Mammary epithelial cell (primary cell): ENCODE measurements at regions not wholly inside any gene's neighbourhood (a gene's known extent, or its start where the extent isn't known, plus 50 kb on each side); places are given as distances from the start of the nearest gene placed in this dataset.

ENCODE experiments used
- CTCF ChIP-seq, 2 donors: IDR thresholded peaks in 1 of 2; conservative IDR thresholded peaks in 1 of 2; 2 replicates each; pipeline ENCODE4 v1.5.1; 2011 to 2012; ENCODE audit warnings: inconsistent platforms in 2 of 2, low read length in 2 of 2, mild to moderate bottlenecking in 2 of 2, control low read depth in 1 of 2, low read depth in 1 of 2; ENCODE audit not compliant: insufficient read depth in 1 of 2; ENCODE audit errors: extremely low read depth in 1 of 2
- EZH2 ChIP-seq: IDR thresholded peaks from 2 replicates; pipeline ENCODE4 v1.6.1; 2012; ENCODE audit warnings: low read length, inconsistent platforms, borderline replicate concordance

GRCh38 chr13:47502166-47502565, 498.9 kb downstream of the SUCLA2 start:
- TF ChIP-seq EZH2 (no peak), CTCF (conservative IDR thresholded peaks at IDR 0.05 in 1 of 2, IDR thresholded peaks at IDR 0.05 in 1 of 2; ENCODE audit: extremely low read depth in 1 of 2, insufficient read depth in 1 of 2, low read depth in 1 of 2, low read length in 2 of 2) (no peak)
